ENCODE measurements at regions not wholly inside any gene's neighbourhood (a gene's known extent, or its start where the extent isn't known, plus 50 kb on each side); places are given as distances from the start of the nearest gene placed in this dataset.

DNA sequence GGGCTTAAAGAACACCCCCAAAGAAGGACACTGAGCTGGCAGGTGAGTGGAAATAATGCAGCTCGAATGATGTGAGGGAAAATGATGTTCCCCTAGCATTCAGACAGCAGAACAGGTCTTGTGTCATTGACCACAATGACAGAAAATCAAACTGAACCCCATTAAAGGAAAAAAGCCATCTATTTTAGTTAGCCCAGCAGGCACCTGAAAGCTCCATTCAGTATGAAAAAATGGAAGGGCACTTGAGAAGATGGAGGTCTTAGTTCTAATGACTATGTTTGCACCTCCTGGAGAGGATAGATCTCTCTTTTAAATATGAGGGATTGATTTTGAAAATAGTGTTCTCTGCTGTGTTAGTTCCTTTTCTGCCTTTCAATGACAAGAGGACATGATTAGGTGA lies 323.1 kb downstream of the NKX6-1 start:
- Histone ChIP-seq H3K18ac (ENCODE audit: low read depth, low read length) (no peak overlapping the region), H3K14ac (replicated peaks; ENCODE audit: low read depth, low read length) (no peak overlapping the region), H2AFZ (replicated peaks; ENCODE audit: low read length, poor library complexity) (no peak overlapping the region), H2BK5ac (ENCODE audit: low read depth, low read length, poor library complexity, severe bottlenecking) (no peak overlapping the region), H2BK120ac (ENCODE audit: low read depth, low read length) (no peak overlapping the region), H3K27ac (ENCODE audit: insufficient read depth, low read length) (no peak overlapping the region), H4K5ac (ENCODE audit: low read depth, low read length) (no peak overlapping the region), H2AK9ac (replicated peaks; ENCODE audit: low read depth, low read length, poor library complexity) (no peak overlapping the region), H3K9me3 (ENCODE audit: control insufficient read depth, insufficient read depth, low read length) (no peaks in the 10 kb centered on the region), H3K4me3 (ENCODE audit: insufficient read depth, low read depth, low read length) (no peak overlapping the region), H4K8ac (ENCODE audit: low read depth in 2 of 2, low read length in 2 of 2) (no peak overlapping the region), H3K27me3 (ENCODE audit: control insufficient read depth, insufficient read depth, low read length) (no peaks in the 10 kb centered on the region), H3K9ac (ENCODE audit: low read depth, low read length) (no peak overlapping the region), H3K36me3 (ENCODE audit: control insufficient read depth, insufficient read depth, low read length) (no peaks in the 10 kb centered on the region), H3K4me2 (ENCODE audit: low read depth, low read length) (no peak overlapping the region), H2AK5ac (ENCODE audit: low read depth, low read length) (no peak overlapping the region), H4K20me1 (ENCODE audit: insufficient read depth, low read length) (no peaks in the 10 kb centered on the region; the same call in 1 of the 2 replicates), H3K23ac (ENCODE audit: low read depth, low read length) (no peak overlapping the region), H3K9me1 (ENCODE audit: insufficient read depth, low read length) (no peaks in the 10 kb centered on the region), H3K79me1 (ENCODE audit: low read depth in 1 of 2, low read length in 2 of 2) (no peaks in the 10 kb centered on the region), H3K56ac (ENCODE audit: extremely low read depth, insufficient read depth, low read length) (no peak overlapping the region), H3K4ac (ENCODE audit: low read depth, low read length) (no peak overlapping the region), H2BK15ac (ENCODE audit: low read depth, low read length) (no peak overlapping the region), H4K91ac (ENCODE audit: insufficient read depth, low read depth, low read length) (no peak overlapping the region), H3K4me1 (ENCODE audit: control insufficient read depth, insufficient read depth, low read length) (no peaks in the 10 kb centered on the region), H2BK20ac (ENCODE audit: low read depth, low read length) (no peak overlapping the region)
- ATAC-seq (ENCODE audit: low read depth): no peak
- intact Hi-C loops (cut with micrococcal nuclease) (no loop called here), in situ Hi-C loops (cut with MboI; ENCODE audit: low sequenced_read_pairs) (no loop called here), dilution Hi-C loops (cut with HindIII; ENCODE audit: low sequenced_read_pairs, unreplicated experiment) (no loop called here)
- no TSS peak for BruUV-seq (replicated peaks)
- no CpG with 5 or more reads among the region's 1 CpG for WGBS, 2 experiments (ENCODE audit: extremely low coverage in 2 of 2, insufficient read length in 1 of 2)
- CTCF ChIA-PET: no interaction called here
- POLR2A ChIA-PET (ENCODE audit: unreplicated experiment): interaction anchor here (0.6 kb wide), 1 partner anchor 122 kb away, joined by 10 read pairs; no protein-coding TSS in a partner anchor
- DNase-seq: no peak
- TF ChIP-seq CHD1 (IDR thresholded peaks at IDR 0.05; ENCODE audit: low read depth, low read length): no peak
- TF ChIP-seq, protein P1, sequence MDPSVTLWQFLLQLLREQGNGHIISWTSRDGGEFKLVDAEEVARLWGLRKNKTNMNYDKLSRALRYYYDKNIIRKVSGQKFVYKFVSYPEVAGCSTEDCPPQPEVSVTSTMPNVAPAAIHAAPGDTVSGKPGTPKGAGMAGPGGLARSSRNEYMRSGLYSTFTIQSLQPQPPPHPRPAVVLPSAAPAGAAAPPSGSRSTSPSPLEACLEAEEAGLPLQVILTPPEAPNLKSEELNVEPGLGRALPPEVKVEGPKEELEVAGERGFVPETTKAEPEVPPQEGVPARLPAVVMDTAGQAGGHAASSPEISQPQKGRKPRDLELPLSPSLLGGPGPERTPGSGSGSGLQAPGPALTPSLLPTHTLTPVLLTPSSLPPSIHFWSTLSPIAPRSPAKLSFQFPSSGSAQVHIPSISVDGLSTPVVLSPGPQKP (IDR thresholded peaks at IDR 0.05; ENCODE audit: borderline replicate concordance, low read depth, low read length): no peak
- TF ChIP-seq POLR2A (IDR thresholded peaks at IDR 0.05; ENCODE audit: low read depth, low read length): no peak
- no peak for TF ChIP-seq BHLHE40 (IDR thresholded peaks at IDR 0.05; ENCODE audit: low read depth, low read length)
- TF ChIP-seq RFX5 (IDR thresholded peaks at IDR 0.05; ENCODE audit: low read depth, low read length): no peak
- TF ChIP-seq MXI1 (IDR thresholded peaks at IDR 0.05; ENCODE audit: borderline replicate concordance, low read depth, low read length): no peak
- TF ChIP-seq CEBPB (IDR thresholded peaks at IDR 0.05; ENCODE audit: low read depth, low read length): no peak
- TF ChIP-seq SMC3 (IDR thresholded peaks at IDR 0.05; ENCODE audit: low read depth, low read length): no peak
- no peak for TF ChIP-seq MAZ (IDR thresholded peaks at IDR 0.05; ENCODE audit: borderline replicate concordance, low read depth, low read length)
- TF ChIP-seq NFE2L2 (IDR thresholded peaks at IDR 0.05; ENCODE audit: low read depth, low read length): no peak
- TF ChIP-seq, protein P2, sequence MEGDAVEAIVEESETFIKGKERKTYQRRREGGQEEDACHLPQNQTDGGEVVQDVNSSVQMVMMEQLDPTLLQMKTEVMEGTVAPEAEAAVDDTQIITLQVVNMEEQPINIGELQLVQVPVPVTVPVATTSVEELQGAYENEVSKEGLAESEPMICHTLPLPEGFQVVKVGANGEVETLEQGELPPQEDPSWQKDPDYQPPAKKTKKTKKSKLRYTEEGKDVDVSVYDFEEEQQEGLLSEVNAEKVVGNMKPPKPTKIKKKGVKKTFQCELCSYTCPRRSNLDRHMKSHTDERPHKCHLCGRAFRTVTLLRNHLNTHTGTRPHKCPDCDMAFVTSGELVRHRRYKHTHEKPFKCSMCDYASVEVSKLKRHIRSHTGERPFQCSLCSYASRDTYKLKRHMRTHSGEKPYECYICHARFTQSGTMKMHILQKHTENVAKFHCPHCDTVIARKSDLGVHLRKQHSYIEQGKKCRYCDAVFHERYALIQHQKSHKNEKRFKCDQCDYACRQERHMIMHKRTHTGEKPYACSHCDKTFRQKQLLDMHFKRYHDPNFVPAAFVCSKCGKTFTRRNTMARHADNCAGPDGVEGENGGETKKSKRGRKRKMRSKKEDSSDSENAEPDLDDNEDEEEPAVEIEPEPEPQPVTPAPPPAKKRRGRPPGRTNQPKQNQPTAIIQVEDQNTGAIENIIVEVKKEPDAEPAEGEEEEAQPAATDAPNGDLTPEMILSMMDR (conservative IDR thresholded peaks at IDR 0.05; ENCODE audit: low read depth, low read length): no peak
- TF ChIP-seq RCOR1 (IDR thresholded peaks at IDR 0.05; ENCODE audit: insufficient replicate concordance, low read length): no peak
- no peak for TF ChIP-seq FOS (IDR thresholded peaks at IDR 0.05; ENCODE audit: low read depth, low read length)
- no peak for TF ChIP-seq RAD21 (IDR thresholded peaks at IDR 0.05; ENCODE audit: low read length)
- no peak for TF ChIP-seq MAFK (IDR thresholded peaks at IDR 0.05; ENCODE audit: low read depth, low read length)
- TF ChIP-seq, protein P3, sequence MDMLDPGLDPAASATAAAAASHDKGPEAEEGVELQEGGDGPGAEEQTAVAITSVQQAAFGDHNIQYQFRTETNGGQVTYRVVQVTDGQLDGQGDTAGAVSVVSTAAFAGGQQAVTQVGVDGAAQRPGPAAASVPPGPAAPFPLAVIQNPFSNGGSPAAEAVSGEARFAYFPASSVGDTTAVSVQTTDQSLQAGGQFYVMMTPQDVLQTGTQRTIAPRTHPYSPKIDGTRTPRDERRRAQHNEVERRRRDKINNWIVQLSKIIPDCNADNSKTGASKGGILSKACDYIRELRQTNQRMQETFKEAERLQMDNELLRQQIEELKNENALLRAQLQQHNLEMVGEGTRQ (IDR thresholded peaks at IDR 0.05; ENCODE audit: low read depth, low read length): no peak

Measured in IMR-90 (cell line).